GM20000 (cell line): ENCODE measurements at regions not wholly inside any gene's neighbourhood (a gene's known extent, or its start where the extent isn't known, plus 50 kb on each side); places are given as distances from the start of the nearest gene placed in this dataset.
A peak's percentile ranks its signal among the peaks of the same experiment; 100 is the strongest.

Experiments
- DNase-seq: peaks from one replicate; pipeline ENCODE4 v3.0.0; 2012; ENCODE audit warnings: low spot score
- TF ChIP-seq, protein P1 (sequence below): IDR thresholded peaks from 2 replicates; pipeline ENCODE4 v1.5.1; 2012; ENCODE audit warnings: mild to moderate bottlenecking, control low read depth; ENCODE audit errors: extremely low read depth, missing control alignments

- TF ChIP-seq, protein P1, sequence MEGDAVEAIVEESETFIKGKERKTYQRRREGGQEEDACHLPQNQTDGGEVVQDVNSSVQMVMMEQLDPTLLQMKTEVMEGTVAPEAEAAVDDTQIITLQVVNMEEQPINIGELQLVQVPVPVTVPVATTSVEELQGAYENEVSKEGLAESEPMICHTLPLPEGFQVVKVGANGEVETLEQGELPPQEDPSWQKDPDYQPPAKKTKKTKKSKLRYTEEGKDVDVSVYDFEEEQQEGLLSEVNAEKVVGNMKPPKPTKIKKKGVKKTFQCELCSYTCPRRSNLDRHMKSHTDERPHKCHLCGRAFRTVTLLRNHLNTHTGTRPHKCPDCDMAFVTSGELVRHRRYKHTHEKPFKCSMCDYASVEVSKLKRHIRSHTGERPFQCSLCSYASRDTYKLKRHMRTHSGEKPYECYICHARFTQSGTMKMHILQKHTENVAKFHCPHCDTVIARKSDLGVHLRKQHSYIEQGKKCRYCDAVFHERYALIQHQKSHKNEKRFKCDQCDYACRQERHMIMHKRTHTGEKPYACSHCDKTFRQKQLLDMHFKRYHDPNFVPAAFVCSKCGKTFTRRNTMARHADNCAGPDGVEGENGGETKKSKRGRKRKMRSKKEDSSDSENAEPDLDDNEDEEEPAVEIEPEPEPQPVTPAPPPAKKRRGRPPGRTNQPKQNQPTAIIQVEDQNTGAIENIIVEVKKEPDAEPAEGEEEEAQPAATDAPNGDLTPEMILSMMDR = no peak
- DNase-seq = no peak
Observed at GRCh38 chr20:19909725-19910124, 107.4 kb upstream of the NAA20 start.

GRCh38 chr20:19911810-19912382 is 105.3 kb upstream of the NAA20 start:
- TF ChIP-seq, protein P1 = no peak
- peak; percentile 32 for DNase-seq

DNA sequence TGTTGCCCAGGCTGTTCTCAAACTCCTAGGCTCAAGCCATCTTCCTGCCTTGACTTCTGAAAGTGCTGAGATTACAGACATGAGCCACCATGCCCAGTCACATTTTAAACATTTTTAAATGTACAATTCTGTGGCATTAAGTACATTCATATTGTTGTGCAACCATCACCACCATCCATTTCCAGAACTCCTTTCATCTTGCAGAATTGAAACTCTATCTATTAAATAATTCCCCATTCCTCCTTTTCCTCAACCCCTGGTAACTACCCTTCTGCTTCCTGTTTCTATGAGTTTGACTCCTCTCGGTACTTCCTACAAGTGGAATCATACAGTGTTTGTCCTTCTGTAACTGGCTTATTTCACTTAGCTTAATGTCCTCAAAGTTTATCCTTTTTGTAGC is 103.8 kb upstream of the NAA20 start:
- TF ChIP-seq, protein P1 = no peak
- DNase-seq = no peak

DNA sequence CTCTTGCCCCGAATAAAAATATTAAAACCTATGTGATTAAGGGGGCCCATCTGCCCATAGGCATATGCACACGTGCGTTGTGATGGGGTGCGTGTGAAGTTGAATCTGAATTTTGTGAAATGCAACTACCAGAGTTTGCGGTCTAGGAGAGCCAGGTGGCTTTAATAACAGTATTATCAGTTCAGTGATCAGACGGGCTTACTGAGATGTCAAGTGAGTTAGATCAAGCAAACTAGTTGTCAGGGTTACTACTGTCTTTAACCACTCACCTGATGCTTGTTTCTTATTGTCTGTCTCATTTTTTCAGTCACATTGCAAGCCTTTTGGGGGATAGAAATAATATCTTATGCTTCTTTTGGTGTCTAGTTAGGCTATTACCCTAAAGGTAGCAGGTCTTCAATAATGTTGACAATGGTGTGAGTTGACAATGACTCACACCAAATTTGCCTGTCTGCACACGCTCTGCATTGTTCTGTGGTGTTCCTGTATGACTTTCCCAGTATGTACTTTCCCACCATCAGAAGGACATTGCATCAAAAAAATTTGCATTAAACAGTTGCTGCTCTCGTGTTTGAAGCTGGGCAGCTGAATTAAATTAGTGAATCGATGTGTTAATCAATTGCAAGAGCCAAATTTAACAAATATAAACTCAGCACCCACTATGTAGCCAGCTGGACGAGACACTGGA is 103.1 kb upstream of the NAA20 start:
- TF ChIP-seq, protein P1 = no peak
- peak; percentile 28 for DNase-seq

DNA sequence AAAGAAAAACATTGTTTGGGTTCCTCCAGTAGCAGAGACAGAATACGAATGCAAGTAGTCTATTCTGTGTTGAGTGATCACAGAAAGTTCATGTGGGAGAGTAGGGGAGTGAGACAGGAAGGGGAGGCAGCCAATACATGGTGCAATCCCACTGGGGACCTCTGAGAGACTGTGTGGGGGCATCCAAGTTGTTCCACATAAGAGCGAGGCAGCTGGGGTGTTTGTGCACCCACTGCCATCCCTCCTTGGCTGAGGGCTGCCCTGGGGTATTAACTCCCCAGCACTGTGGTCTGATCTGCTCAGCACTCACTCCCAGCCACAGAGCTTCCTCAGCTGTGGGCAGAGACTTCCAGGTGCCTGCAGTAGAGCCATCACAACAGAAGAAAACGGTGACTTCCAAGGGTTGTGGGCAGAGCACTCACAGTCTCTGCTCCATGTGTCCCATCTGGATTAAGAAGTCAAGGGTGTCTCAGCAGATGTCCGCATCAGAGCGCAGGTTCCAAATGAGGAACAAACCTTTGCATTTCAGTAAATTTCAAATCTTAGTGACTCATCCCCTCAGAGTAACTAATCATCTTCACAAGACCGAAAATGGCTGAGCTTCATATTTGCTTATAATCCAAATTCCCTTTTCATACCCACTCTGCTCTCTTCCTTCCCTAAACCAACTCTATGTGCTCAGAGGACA is 101.9 kb upstream of the NAA20 start:
- TF ChIP-seq, protein P1 = no peak
- peak; percentile 24 for DNase-seq

- no peak for DNase-seq
- TF ChIP-seq, protein P1 = no peak
Observed at GRCh38 chr20:19916531-19917485, 100.4 kb upstream of the NAA20 start.
